K562 (cell line): ENCODE measurements at regions not wholly inside any gene's neighbourhood (a gene's known extent, or its start where the extent isn't known, plus 50 kb on each side); places are given as distances from the start of the nearest gene placed in this dataset.

Experiments
- ARID3B ChIP-seq: fragments of 250-450 bp; sonication (Bioruptor Pico); IDR thresholded peaks from 2 replicates; pipeline ENCODE4 v1.4.0; 2020; ENCODE audit warnings: borderline replicate concordance
- ATF7 ChIP-seq: fragments of 450-650 bp; IDR thresholded peaks from 2 replicates; pipeline ENCODE4 v1.7.1; 2014; ENCODE audit warnings: mild to moderate bottlenecking, moderate library complexity
- DDX20 ChIP-seq: fragments of 450-650 bp; IDR thresholded peaks from 2 replicates; pipeline ENCODE4 v1.6.1; 2016; ENCODE audit warnings: missing genetic modification characterization, low read depth, mild to moderate bottlenecking, missing compliant biosample characterization, moderate library complexity
- DIDO1 ChIP-seq: fragments of 450-650 bp; IDR thresholded peaks from 2 replicates; pipeline ENCODE4 v1.6.1; 2016; ENCODE audit warnings: low read depth, missing biosample characterization, missing genetic modification characterization
- FIP1L1 ChIP-seq: fragments of 200-400 bp; formaldehyde crosslinking; IDR thresholded peaks from 2 replicates; pipeline ENCODE4 v1.6.1; 2018; ENCODE audit warnings: mild to moderate bottlenecking, low read depth, low read length; ENCODE audit not compliant: poor library complexity, severe bottlenecking
- HMBOX1 ChIP-seq: sonication (generic); IDR thresholded peaks from 2 replicates; pipeline ENCODE4 v1.6.1; 2016
- HMG20B ChIP-seq: fragments of 250-450 bp; sonication (Bioruptor Pico); IDR thresholded peaks from 2 replicates; pipeline ENCODE4 v1.5.0; 2021; ENCODE audit warnings: mild to moderate bottlenecking
- ILK ChIP-seq: fragments of 450-650 bp; IDR thresholded peaks from 2 replicates; pipeline ENCODE4 v1.6.1; 2016; ENCODE audit warnings: missing genetic modification characterization, low read depth, mild to moderate bottlenecking, missing compliant biosample characterization, moderate library complexity, borderline replicate concordance
- JUNB ChIP-seq: fragments of 450-650 bp; formaldehyde crosslinking; conservative IDR thresholded peaks from 2 replicates; pipeline ENCODE4 v1.4.0; 2020; ENCODE audit warnings: mild to moderate bottlenecking
- JUND ChIP-seq, 2 experiments: IDR thresholded peaks; 2 replicates in 1 of 2; 3 replicates in 1 of 2; pipeline ENCODE4 v1.6.1; 2011; ENCODE audit warnings: borderline replicate concordance in 2 of 2, low read depth in 2 of 2, low read length in 2 of 2, improper control_type of control experiment in 1 of 2, missing biosample characterization in 1 of 2, missing genetic modification characterization in 1 of 2, missing genetic modification reagents in 1 of 2
- KDM1A ChIP-seq, 2 experiments: fragments of 450-650 bp; IDR thresholded peaks; 2 replicates each; pipeline ENCODE4 v1.6.1; 2016; ENCODE audit warnings: mild to moderate bottlenecking in 2 of 2
- LARP7 ChIP-seq: fragments of 450-650 bp; IDR thresholded peaks from 2 replicates; pipeline ENCODE4 v1.6.1; 2016
- MAFG ChIP-seq: fragments of 450-650 bp; conservative IDR thresholded peaks from 2 replicates; pipeline ENCODE4 v1.6.1; 2016; ENCODE audit warnings: missing genetic modification characterization, missing compliant biosample characterization
- MCM5 ChIP-seq: fragments of 450-650 bp; IDR thresholded peaks from 2 replicates; pipeline ENCODE4 v1.6.1; 2016; ENCODE audit warnings: low read depth
- MEF2A ChIP-seq: IDR thresholded peaks from 2 replicates; pipeline ENCODE4 v1.6.1; 2011; ENCODE audit warnings: low read depth, mild to moderate bottlenecking, low read length, moderate library complexity; ENCODE audit not compliant: control insufficient read depth
- NFE2 ChIP-seq: IDR thresholded peaks from 2 replicates; pipeline ENCODE4 v1.6.1; 2014; ENCODE audit warnings: antibody characterized with exemption, low read depth
- NFYB ChIP-seq: IDR thresholded peaks from 2 replicates; pipeline ENCODE4 v1.6.1; 2011; ENCODE audit warnings: mild to moderate bottlenecking, moderate library complexity; ENCODE audit not compliant: insufficient read length; ENCODE audit errors: extremely low read depth
- POLR2H ChIP-seq: IDR thresholded peaks from 2 replicates; pipeline ENCODE4 v1.6.1; 2016; ENCODE audit warnings: missing genetic modification characterization, low read depth, mild to moderate bottlenecking, control low read depth, missing compliant biosample characterization, moderate library complexity
- RUNX1 ChIP-seq: sonication (generic); IDR thresholded peaks from 2 replicates; pipeline ENCODE4 v1.6.1; 2016; ENCODE audit warnings: antibody characterized with exemption, low read depth
- ZKSCAN3 ChIP-seq: fragments of 250-450 bp; sonication (Bioruptor Pico); IDR thresholded peaks from 2 replicates; pipeline ENCODE4 v1.4.0; 2020
- ZNF197 ChIP-seq: fragments of 200-800 bp; sonication (Bioruptor generic); IDR thresholded peaks from 2 replicates; pipeline ENCODE4 v1.6.1; 2016; ENCODE audit warnings: low read depth, missing genetic modification characterization, missing compliant biosample characterization
- ZNF24 ChIP-seq: fragments of 450-650 bp; IDR thresholded peaks from 2 replicates; pipeline ENCODE4 v1.6.1; 2016
- ZNF263 ChIP-seq: sonication (generic); formaldehyde crosslinking; IDR thresholded peaks from 2 replicates; pipeline ENCODE4 v1.8.0; 2022; ENCODE audit warnings: mild to moderate bottlenecking, missing genetic modification reagents, borderline replicate concordance
- ZNF644 ChIP-seq: fragments of 200-800 bp; sonication (Bioruptor generic); IDR thresholded peaks from 2 replicates; pipeline ENCODE4 v1.6.1; 2016; ENCODE audit warnings: low read depth, missing genetic modification characterization, missing compliant biosample characterization
- ZNF740 ChIP-seq, 3 experiments: fragments of 200-800 bp in 1 of 3; sonication (Bioruptor generic) in 1 of 3; sonication (generic) in 1 of 3; formaldehyde crosslinking in 1 of 3; IDR thresholded peaks; 2 replicates each; pipeline versions ENCODE4 v1.6.1 to v1.8.0; 2016 to 2022; ENCODE audit warnings: mild to moderate bottlenecking in 2 of 3, missing compliant biosample characterization in 2 of 3, missing genetic modification characterization in 2 of 3, missing genetic modification reagents in 1 of 3

GRCh38 chr3:153051427-153052095 lies 110.5 kb upstream of the RAP2B start (continued):
- TF ChIP-seq ZNF740 (CRISPR knock-in tag; IDR thresholded peaks at IDR 0.05) (no peak), ZNF740 (tag; IDR thresholded peaks at IDR 0.05) (no peak), KDM1A (IDR thresholded peaks at IDR 0.05) (peak; percentile 6 to 18; a peak in 1 of 4 replicates), NFE2 (peak; percentile 70), DIDO1 (tag) (no peak), DDX20 (tag) (no peak), ZKSCAN3 (CRISPR knock-in tag) (no peak), JUND (IDR thresholded peaks at IDR 0.05; ENCODE audit: borderline replicate concordance, low read depth, low read length) (peak; percentile 96), JUND (tag; IDR thresholded peaks at IDR 0.05; ENCODE audit: borderline replicate concordance, low read depth, low read length) (peak; percentile 94; the same call in 2 of the 3 replicates), MEF2A (no peak), ARID3B (CRISPR knock-in tag) (no peak), ATF7 (0 out of 2 replicates have a peak, but pooled peaks have one; percentile 20), NFYB (no peak), RUNX1 (no peak), MCM5 (no peak), HMG20B (CRISPR knock-in tag) (no peak), ZNF197 (CRISPR knock-in tag) (peak; percentile 25; the same call in 1 of the 2 replicates), ZNF263 (CRISPR knock-in tag) (no peak), FIP1L1 (no peak), ZNF644 (tag) (no peak), ILK (tag) (no peak), JUNB (CRISPR knock-in tag) (no peak; the same call in 1 of the 2 replicates), ZNF24 (0 out of 2 replicates have a peak, but pooled peaks have one; percentile 10), POLR2H (tag) (peak; percentile 65), HMBOX1 (peak; percentile 76), LARP7 (no peak), MAFG (tag) (0 out of 2 replicates have a peak, but pooled peaks have one; percentile 11)
